Gastroesophageal sphincter (tissue), 3 donors: ENCODE measurements at regions not wholly inside any gene's neighbourhood (a gene's known extent, or its start where the extent isn't known, plus 50 kb on each side); places are given as distances from the start of the nearest gene placed in this dataset.

Source experiments
- POLR2A ChIP-seq, 2 donors: fragments of 450-650 bp; IDR thresholded peaks; one replicate each; pipeline ENCODE4 v1.6.1; 2017; ENCODE audit warnings: antibody characterized with exemption in 2 of 2, mild to moderate bottlenecking in 2 of 2, moderate library complexity in 1 of 2
- TF ChIP-seq, protein P1 (sequence below), 4 experiments: fragments of 200-600 bp in 2 of 4; fragments of 450-650 bp in 2 of 4; sonication (generic) in 1 of 4; IDR thresholded peaks; one replicate each; pipeline ENCODE4 v1.5.1; 2017 to 2019; ENCODE audit warnings: antibody characterized with exemption in 4 of 4, mild to moderate bottlenecking in 2 of 4, moderate library complexity in 2 of 4

DNA sequence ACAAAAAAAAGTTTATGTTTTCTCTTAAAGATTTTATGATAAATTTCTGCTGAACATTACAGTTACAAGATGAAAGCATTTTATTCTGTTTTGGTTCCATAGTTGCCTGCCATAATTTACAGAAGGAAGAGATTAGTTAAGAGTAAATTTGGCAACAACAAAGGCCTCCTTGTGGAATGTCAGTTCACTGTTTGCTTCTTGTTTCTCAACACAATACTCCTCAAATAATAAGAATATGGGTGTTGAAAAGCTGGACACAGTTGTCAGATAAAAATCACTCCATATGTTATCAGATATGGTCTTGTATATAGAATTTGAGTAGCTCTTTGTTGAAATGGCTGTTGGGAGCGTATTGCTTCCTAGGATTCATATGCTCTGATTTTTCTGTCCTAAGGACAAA, 359.5 kb downstream of the CPS1 start:
- no peak for TF ChIP-seq POLR2A (IDR thresholded peaks at IDR 0.05)
- TF ChIP-seq, protein P1, sequence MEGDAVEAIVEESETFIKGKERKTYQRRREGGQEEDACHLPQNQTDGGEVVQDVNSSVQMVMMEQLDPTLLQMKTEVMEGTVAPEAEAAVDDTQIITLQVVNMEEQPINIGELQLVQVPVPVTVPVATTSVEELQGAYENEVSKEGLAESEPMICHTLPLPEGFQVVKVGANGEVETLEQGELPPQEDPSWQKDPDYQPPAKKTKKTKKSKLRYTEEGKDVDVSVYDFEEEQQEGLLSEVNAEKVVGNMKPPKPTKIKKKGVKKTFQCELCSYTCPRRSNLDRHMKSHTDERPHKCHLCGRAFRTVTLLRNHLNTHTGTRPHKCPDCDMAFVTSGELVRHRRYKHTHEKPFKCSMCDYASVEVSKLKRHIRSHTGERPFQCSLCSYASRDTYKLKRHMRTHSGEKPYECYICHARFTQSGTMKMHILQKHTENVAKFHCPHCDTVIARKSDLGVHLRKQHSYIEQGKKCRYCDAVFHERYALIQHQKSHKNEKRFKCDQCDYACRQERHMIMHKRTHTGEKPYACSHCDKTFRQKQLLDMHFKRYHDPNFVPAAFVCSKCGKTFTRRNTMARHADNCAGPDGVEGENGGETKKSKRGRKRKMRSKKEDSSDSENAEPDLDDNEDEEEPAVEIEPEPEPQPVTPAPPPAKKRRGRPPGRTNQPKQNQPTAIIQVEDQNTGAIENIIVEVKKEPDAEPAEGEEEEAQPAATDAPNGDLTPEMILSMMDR (IDR thresholded peaks at IDR 0.05), result no peak
